NCI-H1436 (cell line): ENCODE measurements at regions not wholly inside any gene's neighbourhood (a gene's known extent, or its start where the extent isn't known, plus 50 kb on each side); places are given as distances from the start of the nearest gene placed in this dataset.
"Not testable (repeated sequence)": the region's sequence is repeated elsewhere in the genome, so short reads cannot be mapped to it uniquely, and the experiment has no call there.

Source experiments
- DNase-seq: peaks from one replicate; lab custom pipeline; 2025; lab: John Stamatoyannopoulos, UW

- no peak for DNase-seq
These were observed 55.4 kb downstream of the TMEM121 start for GRCh38 chr14:105581551-105582341.

DNA sequence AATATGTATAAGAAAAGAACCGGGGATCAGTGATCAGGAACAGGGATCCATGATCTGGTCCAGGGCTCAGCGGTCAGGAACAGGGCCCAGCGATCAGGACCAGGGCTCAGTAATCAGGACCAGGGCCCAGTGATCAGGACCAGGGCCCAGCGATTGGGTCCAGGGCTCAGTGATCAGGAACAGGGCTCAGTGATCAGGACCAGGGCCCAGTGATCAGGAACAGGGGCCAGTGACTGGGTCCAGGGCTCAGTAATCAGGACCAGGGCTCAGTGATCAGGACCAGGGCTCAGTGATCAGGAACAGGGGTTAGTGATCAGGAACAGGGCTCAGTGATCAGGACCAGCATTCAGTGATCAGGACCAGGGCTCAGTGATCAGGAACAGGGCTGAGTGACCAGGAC lies 56.3 kb downstream of the TMEM121 start:
- DNase-seq = no peak

GRCh38 chr14:105583914-105584313 lies 57.5 kb downstream of the TMEM121 start:
- not testable (repeated sequence) for DNase-seq

GRCh38 chr14:105585290-105585689 lies 58.9 kb downstream of the TMEM121 start:
- DNase-seq = not testable (repeated sequence)

DNA sequence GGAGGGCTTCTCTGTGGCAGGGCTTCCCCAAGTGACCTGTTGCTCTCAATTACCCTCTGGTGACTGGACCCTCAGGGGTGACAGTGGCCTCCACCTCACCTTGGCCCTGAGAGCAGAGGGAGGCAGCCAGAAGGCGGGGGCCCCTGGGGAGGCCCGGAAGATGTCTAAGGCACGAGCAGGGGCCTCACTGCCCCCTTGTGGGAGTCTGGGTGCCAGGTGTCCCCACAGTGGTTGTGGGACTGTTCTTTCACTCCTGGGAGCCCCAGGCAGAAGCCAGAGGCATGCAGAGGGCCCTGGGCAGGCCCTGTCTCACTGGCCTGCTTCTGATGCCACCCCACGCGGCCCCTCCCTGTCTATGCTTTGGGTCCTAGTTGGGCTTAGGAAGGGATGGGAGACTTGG lies 59.3 kb downstream of the TMEM121 start:
- DNase-seq = not testable (repeated sequence)

- not testable (repeated sequence) for DNase-seq
These were observed 59.9 kb downstream of the TMEM121 start for GRCh38 chr14:105586144-105586872.

DNA sequence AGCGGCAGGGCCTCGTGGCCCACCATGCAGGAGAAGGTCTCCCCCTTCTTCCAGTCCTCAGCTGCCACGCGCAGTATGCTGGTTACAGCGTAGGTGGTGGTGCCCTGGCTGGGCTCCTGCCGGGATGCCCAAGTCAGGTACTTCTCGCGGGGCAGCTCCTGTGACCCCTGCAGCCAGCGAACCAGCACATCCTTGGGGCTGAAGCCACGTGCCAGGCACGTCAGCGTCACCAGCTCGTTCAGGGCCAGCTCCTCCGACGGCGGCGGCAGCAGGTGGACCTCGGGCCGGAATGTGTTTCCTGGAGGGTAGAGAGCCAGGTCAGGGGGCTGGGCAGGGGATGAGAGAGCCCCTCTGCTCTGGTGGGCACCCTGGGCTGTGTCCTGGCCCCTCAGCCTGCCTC lies 60.7 kb downstream of the TMEM121 start:
- not testable (repeated sequence) for DNase-seq

DNA sequence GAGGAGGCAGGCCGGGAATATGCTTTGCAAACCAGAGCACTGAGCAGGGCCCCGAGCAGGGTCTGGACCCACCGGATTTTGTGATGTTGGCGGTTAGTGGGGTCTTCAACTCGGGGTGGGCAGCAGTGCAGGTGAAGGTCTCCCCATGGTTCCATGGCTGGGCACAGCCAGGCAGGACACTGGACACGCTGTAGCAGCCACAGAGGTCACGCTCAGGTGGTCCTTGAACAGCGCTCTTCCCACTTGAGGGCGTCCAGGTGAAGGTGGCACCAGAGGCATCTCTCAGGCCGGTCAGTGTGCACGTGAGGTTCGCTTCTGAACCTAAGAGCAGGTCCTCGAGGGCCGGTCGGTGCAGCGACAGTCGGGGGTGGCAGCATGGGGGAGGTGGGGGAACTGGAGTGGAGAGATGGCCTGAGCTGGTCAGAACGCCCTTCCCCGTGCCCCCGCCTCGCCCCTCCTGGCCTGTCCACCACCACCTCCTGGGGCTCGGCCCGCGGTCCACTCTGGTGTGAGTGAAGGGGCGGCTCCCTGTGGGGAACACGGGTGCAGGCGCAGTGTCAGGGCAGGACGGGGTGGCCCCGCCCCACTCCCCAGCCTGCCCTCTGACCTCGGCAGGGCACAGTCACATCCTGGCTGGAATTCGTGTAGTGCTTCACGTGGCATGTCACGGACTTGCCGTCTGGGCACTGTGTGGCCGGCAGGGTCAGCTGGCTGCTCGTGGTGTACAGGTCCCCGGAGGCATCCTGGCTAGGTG lies 61.3 kb downstream of the TMEM121 start:
- DNase-seq = not testable (repeated sequence)

DNA sequence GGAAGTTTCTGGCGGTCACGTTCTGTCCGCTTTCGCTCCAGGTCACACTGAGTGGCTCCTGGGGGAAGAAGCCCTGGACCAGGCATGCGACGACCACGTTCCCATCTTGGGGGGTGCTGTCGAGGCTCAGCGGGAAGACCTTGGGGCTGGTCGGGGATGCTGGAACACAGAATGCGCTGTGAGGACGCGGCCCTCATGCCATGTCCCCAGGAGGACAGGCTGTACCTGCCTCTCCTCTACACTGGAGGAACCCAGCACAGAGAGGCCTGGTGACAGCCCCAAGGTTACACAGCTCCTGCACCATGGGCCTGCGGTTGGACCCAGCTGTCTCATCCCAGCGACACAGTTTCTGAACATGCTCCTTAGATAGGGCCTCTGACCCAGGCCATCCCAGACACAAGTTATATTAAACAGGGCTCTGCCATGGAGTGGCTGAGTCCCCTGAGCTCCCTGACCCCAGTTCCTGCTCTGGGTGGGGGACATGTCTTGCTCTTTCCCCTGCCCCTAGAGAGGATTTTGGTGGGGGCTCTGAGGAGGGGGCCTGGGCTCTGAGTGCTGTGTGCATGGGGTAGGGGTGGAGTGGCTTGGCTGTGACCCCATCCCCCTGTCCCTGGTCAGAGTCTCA lies 62.0 kb downstream of the TMEM121 start:
- no peak for DNase-seq

DNA sequence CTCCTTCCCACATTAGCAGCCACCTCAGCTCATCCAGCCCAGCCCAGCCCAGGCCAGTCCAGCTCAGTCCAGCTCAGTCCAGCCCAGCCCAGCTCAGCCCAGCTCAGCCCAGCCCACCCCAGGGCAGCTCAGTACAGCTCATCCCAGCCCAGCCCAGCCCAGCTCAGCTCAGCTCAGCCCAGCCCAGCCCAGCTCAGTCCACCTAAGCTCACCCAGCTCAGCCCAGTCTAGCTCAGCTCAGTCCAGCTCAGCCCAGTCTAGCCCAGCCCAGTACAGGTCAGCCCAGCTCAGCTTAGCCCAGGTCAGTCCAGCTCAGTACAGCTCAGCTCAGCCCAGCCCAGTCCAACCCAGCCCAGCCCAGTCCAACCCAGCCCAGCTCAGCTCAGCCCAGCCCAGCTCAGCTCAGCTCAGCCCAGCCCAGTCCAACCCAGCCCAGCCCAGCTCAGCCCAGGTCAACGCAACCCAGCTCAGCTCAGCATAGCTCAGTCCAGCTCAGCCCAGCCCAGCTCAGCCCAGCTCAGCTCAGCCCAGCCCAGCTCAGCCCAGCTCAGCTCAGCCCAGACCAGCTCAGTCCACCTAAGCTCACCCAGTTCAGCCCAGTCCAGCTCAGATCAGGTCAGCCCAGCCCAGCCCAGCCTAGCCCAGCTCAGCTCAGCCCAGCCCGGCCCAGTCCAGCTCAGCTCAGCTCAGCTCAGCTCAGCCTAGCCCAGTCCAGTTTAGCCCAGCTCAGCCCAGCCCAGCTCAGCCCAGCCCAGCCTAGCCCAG lies 63.0 kb downstream of the TMEM121 start:
- DNase-seq = no peak

GRCh38 chr14:105589926-105590185 lies 63.5 kb downstream of the TMEM121 start:
- not testable (repeated sequence) for DNase-seq

DNA sequence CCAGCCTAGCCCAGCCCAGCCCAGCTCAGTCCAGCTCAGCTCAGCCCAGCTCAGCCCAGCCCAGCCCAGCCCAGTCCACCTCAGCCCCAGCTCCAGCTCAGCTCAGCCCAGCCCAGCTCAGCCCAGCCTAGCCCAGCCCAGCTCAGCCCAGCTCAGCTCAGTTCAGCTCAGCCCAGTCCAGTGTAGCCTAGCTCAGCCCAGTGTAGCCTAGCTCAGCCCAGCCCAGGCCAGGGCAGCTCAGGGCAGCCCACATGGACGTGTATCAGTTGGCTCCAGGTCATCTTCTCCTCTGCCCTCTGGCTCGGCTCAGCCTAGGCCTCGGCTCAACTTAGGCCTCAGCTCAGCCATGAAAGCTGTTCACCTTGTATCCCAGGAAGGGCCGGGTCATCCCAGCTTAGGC lies 64.7 kb downstream of the TMEM121 start:
- no peak for DNase-seq

DNA sequence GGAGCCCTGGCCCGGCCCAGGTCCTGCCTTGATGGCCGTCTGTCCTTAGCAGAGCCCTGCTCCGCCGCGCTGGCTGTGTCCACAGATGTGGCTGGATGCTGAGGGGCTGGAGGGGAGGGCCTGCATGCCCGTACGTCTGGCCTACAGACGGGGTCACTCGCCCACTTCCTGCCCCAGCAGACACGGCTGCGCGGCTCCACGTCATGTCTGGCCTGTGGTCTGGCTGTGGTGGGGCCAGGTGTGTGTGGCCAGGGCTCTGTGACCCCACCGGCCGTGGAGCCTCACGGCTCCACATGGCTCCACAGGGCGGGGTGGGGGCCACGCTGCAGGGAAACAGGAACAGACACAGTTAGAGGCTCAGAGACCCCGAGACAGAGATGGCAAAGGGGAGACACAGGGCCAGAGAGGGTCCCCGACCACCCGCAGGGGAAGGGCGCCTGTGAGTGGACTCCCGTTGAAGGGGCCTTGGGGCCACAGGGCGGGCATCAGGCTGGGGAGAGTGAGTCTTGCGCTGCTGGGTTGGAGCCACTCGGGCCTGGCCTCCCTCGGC lies 65.5 kb downstream of the TMEM121 start:
- not testable (repeated sequence) for DNase-seq

DNA sequence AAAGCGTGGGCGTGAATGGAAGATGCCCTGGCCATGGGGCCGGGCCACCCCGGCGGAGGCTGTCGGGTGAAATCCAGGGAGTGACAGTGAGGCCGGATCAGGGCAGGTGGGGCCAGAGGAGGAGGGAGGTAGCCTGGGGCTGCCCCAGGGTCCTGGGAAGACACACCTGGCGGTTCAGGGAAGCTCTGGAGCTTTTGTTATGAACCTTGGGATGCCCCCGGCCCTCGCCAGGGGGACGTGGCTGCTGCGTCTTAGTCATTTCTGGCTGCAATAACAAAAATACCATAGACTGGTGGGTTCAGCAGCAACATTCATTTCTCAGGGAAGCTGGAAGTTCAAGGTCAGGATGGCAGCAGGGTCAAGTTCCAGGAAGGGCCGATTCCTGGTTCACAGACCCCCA lies 66.3 kb downstream of the TMEM121 start:
- not testable (repeated sequence) for DNase-seq

GRCh38 chr14:105595346-105595745 lies 69.0 kb downstream of the TMEM121 start:
- not testable (repeated sequence) for DNase-seq

DNA sequence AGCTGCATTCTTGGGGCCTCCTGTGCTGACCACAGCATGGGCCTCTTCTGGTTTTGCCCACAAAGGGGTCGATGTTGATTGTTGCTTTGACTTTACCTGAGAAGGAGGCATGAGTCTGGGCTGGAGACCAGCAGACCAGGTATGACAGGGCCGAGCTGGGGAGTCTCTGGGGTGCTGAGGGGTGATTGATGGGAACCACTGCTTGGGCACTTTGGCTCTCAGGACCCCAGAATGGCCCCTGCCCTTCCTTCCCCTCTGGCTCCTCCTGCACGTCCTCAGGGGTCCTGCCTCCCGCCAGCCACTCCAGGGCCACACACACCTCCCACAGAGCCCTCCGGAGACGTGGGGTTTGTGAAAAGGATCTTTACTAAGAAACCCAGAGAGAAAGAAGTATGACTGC lies 70.0 kb downstream of the TMEM121 start:
- DNase-seq = not testable (repeated sequence)

- not testable (repeated sequence) for DNase-seq
These were observed 71.8 kb downstream of the TMEM121 start for GRCh38 chr14:105598040-105598763.

GRCh38 chr14:105598925-105599586 lies 72.7 kb downstream of the TMEM121 start:
- DNase-seq = not testable (repeated sequence)

DNA sequence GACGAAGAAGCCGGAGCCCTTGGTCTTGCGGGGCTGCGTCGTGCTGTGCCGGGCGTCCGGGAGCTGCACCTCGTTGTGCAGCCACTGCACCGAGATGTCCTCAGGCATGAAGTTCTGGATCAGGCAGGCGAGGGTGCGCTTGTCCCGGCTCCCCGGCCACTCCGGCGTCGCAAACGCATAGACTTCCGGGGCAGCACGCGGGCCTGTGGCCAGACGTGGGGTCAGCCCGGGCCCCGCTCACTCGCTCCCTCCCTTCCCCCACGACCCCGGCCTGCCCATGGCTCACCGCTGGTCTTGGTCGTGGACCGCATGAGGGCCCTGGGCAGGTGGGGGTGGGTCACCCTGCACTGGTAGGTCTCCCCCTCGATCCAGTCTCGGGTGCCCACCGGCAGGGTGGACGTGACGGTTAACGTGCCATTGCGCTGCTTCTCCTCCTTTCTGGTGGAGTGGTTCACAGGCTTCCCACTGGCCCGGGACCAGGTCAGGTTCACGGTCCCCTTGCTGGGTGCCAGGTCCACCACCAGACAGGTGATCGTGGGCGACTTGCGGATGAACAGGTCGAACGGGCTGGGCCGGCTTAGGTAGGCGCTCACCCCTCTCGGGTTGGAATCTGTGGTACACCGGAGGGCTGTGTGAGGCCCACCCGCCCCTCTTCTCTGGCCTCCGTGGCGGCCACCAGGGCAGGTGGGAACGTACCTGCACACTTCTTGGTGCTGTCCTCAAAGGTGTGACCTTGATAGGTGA lies 74.0 kb downstream of the TMEM121 start:
- not testable (repeated sequence) for DNase-seq
